Natural killer cell treated with Interleukin-12 subunit alpha and Interleukin-12 subunit beta and Interleukin-15 and Interleukin-18, amount 100 ng/mL, for 72 hours (primary cell): ENCODE measurements at regions not wholly inside any gene's neighbourhood (a gene's known extent, or its start where the extent isn't known, plus 50 kb on each side); places are given as distances from the start of the nearest gene placed in this dataset.

Source experiments
- ATAC-seq, 2 donors: fragments of 150-1000 bp; cut with Tn5 transposase in 1 of 2; sonication (Bioruptor Pico), chemical (Tn5 transposase) in 1 of 2; 2 replicates each; pipeline ENCODE4 v1.10.0; 2021
- DNase-seq: peaks from one replicate; pipeline ENCODE4 v3.0.0; 2022; ENCODE audit warnings: low spot score
- H3K27ac Mint-ChIP-seq, 2 donors: 1 replicate in 1 of 2; 2 replicates in 1 of 2; pipeline ENCODE4 v1.8.0; 2022; ENCODE audit warnings: mixed read lengths in 2 of 2, mild to moderate bottlenecking in 1 of 2, moderate library complexity in 1 of 2
- H3K27me3 Mint-ChIP-seq, 2 donors: 1 replicate in 1 of 2; 2 replicates in 1 of 2; pipeline ENCODE4 v1.8.0; 2022; ENCODE audit warnings: mixed read lengths in 2 of 2
- H3K36me3 Mint-ChIP-seq: one replicate; pipeline ENCODE4 v1.8.0; 2022; ENCODE audit warnings: mixed read lengths
- H3K4me1 Mint-ChIP-seq, 2 donors: 1 replicate in 1 of 2; 2 replicates in 1 of 2; pipeline ENCODE4 v1.8.0; 2022; ENCODE audit warnings: low read depth in 2 of 2, mixed read lengths in 2 of 2, mild to moderate bottlenecking in 1 of 2
- H3K4me3 Mint-ChIP-seq: one replicate; pipeline ENCODE4 v1.8.0; 2022; ENCODE audit warnings: mixed read lengths
- H3K9me3 Mint-ChIP-seq: 2 replicates; pipeline ENCODE4 v1.8.0; 2022; ENCODE audit warnings: mixed read lengths

DNA sequence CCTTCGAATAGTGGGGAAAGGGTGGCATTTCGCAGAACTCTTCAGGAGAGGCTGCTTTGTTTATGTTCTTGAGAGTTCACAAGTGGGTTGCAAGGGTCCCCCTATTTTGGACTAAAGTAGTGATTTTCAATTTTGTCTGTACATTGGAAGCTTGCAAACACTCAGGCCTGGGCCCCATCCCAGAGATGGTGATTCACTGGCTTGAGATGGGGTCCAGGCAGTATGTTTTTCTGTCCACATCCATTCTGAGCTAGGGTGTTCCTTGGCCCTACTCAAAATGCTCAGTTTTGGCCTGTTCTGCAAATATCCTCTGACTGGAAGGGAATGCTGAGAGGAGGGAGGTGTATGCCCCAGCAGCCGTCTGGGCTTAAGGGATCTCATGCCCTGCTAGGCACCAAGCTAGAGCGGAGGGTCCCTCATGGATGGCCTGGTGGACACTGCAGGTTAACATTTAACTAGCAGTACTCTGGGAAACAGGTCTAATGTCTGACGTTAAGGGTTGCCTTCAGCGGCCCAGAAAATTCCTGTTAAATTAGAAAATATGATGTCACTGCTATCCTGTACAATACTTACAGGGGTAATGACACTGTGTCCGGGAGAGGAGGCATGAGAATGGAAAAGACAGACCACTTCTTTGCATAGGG is 181.4 kb downstream of the OPA1 start:
- Mint-ChIP-seq H3K36me3 (no peaks in the 10 kb centered on the region), H3K4me1 (no peaks in the 10 kb centered on the region), H3K9me3 (no peaks in the 10 kb centered on the region), H3K4me3 (no peak overlapping the region), H3K27me3 (peaks cover 21 to 36% of the 10 kb centered on the region in 2 donors), H3K27ac (no peak overlapping the region)
- no peak for ATAC-seq
- DNase-seq, result no peak

GRCh38 chr3:193774916-193775285 is 181.9 kb downstream of the OPA1 start:
- Mint-ChIP-seq H3K9me3 (no peaks in the 10 kb centered on the region), H3K27ac (no peak overlapping the region), H3K27me3 (peaks cover 24 to 41% of the 10 kb centered on the region in 2 donors), H3K36me3 (no peaks in the 10 kb centered on the region), H3K4me1 (no peaks in the 10 kb centered on the region), H3K4me3 (no peak overlapping the region)
- ATAC-seq (no peak), DNase-seq (no peak)

DNA sequence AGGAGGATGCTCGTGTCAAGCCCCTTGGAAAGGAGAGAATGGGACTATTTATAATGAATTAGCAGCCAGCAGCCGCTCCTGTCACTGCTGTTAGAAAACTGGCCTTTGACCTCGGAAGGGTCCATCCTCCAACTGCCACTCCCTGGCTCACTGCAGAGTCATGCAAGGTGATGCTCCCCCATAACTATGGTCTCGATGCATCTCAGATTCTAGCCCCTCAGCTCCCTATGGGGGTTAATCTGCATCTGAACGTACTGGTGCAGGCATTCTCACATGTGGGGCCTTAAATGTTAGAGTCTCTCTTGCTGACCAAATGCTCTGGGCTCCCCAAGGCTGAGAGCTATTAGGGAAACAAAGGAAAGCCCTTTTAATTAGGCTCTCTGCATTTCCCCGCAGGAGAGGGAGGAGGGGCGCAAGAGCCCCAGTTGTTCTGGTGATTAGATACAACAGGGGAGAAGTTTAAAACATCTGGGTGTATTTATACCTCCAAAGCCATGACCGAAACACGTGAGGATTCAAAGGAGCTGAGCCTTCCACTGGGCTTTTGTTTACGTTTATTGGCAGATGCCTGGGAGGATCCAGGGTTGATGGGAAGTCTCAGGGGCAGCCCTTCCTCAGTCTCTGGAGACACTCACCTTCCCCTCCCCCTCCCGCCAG is 182.5 kb downstream of the OPA1 start:
- Mint-ChIP-seq H3K4me1 (no peaks in the 10 kb centered on the region), H3K27ac (no peak overlapping the region), H3K9me3 (no peaks in the 10 kb centered on the region), H3K27me3 (peaks cover 30 to 46% of the 10 kb centered on the region in 2 donors), H3K4me3 (no peak overlapping the region), H3K36me3 (no peaks in the 10 kb centered on the region)
- ATAC-seq, result no peak
- no peak for DNase-seq

DNA sequence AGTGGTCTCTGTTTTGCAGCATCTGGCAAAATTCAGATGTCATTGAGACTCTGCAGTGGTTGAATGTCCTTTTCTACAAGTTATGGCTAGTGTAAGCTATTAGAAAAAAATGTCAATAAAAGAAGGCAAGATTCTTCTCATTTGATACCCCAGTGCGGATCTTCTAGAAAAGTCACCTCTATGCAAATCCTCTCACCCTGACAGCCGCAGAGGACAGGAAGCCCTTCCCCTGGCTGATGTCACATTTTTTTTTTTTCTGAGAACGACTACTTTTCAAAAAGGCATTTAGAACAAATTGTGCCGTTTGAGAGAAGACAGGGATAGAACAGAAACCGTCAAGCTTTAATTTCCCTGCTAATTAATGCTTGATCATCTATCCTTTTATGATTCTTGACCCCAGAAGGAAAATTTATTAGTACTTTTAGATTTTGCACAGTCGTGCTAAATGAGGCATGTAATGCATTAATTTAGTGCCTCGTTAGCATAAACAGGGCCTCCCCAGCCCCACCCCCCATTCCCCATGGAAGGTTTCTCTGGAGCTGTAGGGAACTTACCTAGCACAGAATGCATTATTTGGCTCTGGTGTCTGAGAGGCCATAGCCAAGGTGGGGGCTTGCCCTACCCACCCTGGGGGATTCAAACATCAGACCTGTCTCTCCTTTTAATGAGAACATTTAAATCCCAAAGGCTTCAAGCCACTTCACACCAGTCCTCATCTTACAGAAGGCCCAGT is 183.8 kb downstream of the OPA1 start:
- no peaks in the 10 kb centered on the region for H3K9me3 Mint-ChIP-seq
- peaks cover 33 to 59% of the 10 kb centered on the region in 2 donors for H3K27me3 Mint-ChIP-seq
- no peak overlapping the region for H3K27ac Mint-ChIP-seq
- no peak for DNase-seq
- ATAC-seq, result no peak
- no peaks in the 10 kb centered on the region for H3K4me1 Mint-ChIP-seq
- no peaks in the 10 kb centered on the region for H3K36me3 Mint-ChIP-seq
- H3K4me3 Mint-ChIP-seq, result no peak overlapping the region

- no peaks in the 10 kb centered on the region for H3K36me3 Mint-ChIP-seq
- H3K4me1 Mint-ChIP-seq, result no peaks in the 10 kb centered on the region
- DNase-seq, result no peak
- ATAC-seq, result no peak
- H3K27me3 Mint-ChIP-seq, result peaks cover 39 to 66% of the 10 kb centered on the region in 2 donors
- no peak overlapping the region for H3K27ac Mint-ChIP-seq
- no peak overlapping the region for H3K4me3 Mint-ChIP-seq
- no peaks in the 10 kb centered on the region for H3K9me3 Mint-ChIP-seq
Measured at GRCh38 chr3:193777524-193777923, 184.5 kb downstream of the OPA1 start.

DNA sequence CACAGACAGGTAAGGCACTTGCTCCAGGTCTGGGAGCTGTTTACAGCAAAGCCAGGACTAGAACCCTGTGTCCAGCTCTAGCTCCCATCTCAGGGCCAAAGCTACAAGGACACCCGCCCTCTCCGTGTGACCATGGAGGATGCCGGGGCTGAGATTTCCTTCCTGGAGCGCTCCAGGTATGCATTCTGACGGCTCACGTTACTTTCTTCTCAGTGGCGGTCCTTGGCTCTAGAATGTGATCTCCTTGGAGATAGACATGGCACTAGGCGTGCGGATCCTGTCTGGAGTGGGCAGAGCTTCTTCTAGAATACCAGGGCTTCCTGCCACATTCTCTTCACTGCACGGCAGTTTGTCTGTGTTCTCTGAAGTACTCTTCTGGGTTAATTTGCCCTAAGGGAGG is 185.7 kb downstream of the OPA1 start:
- peaks cover 38 to 64% of the 10 kb centered on the region in 2 donors for H3K27me3 Mint-ChIP-seq
- no peak overlapping the region for H3K27ac Mint-ChIP-seq
- ATAC-seq (no peak), DNase-seq (no peak)
- no peak overlapping the region for H3K4me3 Mint-ChIP-seq
- no peaks in the 10 kb centered on the region for H3K9me3 Mint-ChIP-seq
- H3K36me3 Mint-ChIP-seq, result no peaks in the 10 kb centered on the region
- H3K4me1 Mint-ChIP-seq, result no peaks in the 10 kb centered on the region

DNA sequence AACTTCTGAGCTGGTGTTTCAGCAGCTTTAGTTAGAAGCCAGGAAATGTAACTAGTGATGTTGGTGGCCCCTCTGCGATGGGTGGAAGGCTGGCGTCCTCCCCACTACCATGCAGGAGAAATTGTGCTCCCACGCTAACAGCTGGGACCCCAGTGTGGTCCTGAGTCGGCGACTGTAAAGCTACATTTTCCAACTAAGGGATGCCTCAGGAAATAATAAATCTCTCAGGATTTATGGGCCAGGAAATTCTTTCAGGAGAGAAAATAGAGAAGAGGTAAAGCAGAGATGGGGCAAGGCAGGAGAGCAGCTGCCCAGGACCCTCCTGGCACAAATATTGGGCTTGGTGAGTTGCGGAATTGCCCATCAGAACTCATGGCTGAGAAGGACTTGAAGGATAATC is 186.9 kb downstream of the OPA1 start:
- Mint-ChIP-seq H3K4me1 (no peaks in the 10 kb centered on the region), H3K4me3 (no peak overlapping the region), H3K9me3 (no peaks in the 10 kb centered on the region), H3K27me3 (peaks cover 35 to 56% of the 10 kb centered on the region in 2 donors), H3K27ac (no peak overlapping the region), H3K36me3 (no peaks in the 10 kb centered on the region)
- ATAC-seq, result no peak
- DNase-seq, result no peak

- no peak for ATAC-seq
- DNase-seq, result no peak
- Mint-ChIP-seq H3K4me3 (no peak overlapping the region), H3K27ac (no peak overlapping the region), H3K36me3 (no peaks in the 10 kb centered on the region), H3K9me3 (no peaks in the 10 kb centered on the region), H3K4me1 (no peaks in the 10 kb centered on the region), H3K27me3 (peaks cover 36 to 56% of the 10 kb centered on the region in 2 donors)
Measured at GRCh38 chr3:193780397-193780796, 187.4 kb downstream of the OPA1 start.

GRCh38 chr3:193780810-193781478 is 187.9 kb downstream of the OPA1 start:
- DNase-seq (no peak), ATAC-seq (no peak)
- no peak overlapping the region for H3K4me3 Mint-ChIP-seq
- H3K9me3 Mint-ChIP-seq, result no peaks in the 10 kb centered on the region
- peaks cover 36 to 54% of the 10 kb centered on the region in 2 donors for H3K27me3 Mint-ChIP-seq
- no peak overlapping the region for H3K27ac Mint-ChIP-seq
- H3K36me3 Mint-ChIP-seq, result no peaks in the 10 kb centered on the region
- no peaks in the 10 kb centered on the region for H3K4me1 Mint-ChIP-seq

DNA sequence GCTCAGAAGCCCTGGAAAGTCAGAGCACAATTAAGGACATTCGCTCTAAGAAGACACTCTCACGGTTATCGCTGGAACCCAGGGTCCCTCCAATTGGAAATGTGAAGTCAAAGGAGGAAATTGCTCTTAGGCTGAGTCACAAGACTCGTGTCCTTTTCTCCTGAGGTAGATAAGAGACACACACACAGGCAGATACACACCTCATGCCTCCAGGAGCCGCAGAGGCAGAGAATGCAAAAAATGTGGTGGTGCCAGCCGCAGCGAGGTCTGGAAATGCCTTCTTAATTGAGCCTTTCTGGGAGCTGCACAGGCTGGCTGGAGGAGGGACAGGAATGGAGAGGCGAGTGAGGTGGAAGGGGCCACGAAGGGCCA is 189.3 kb downstream of the OPA1 start:
- H3K9me3 Mint-ChIP-seq, result no peaks in the 10 kb centered on the region
- DNase-seq (no peak), ATAC-seq (no peak)
- no peaks in the 10 kb centered on the region for H3K36me3 Mint-ChIP-seq
- no peak overlapping the region for H3K27ac Mint-ChIP-seq
- peaks cover 39 to 63% of the 10 kb centered on the region in 2 donors for H3K27me3 Mint-ChIP-seq
- H3K4me3 Mint-ChIP-seq, result no peak overlapping the region
- no peaks in the 10 kb centered on the region for H3K4me1 Mint-ChIP-seq

DNA sequence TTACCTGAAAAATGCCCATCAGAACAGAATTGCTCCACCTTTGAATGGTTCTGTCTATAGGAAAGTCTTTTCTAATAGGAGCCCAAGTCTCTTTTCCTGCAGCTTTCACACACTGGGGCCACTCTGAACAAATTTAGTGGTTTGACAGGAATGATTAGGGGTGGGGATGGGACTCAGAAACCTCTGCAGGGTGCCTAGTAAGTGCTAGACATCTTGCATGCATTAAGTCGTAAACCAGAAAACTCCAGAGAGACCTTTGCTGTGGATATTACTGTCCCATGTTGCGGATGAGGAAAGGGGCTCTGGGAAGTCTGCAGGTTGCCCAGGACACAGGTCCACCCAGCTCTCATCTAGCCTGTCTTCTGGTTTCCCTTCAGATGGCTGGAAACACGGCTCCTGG is 189.7 kb downstream of the OPA1 start:
- peaks cover 39 to 61% of the 10 kb centered on the region in 2 donors for H3K27me3 Mint-ChIP-seq
- H3K4me3 Mint-ChIP-seq, result no peak overlapping the region
- no peak overlapping the region for H3K27ac Mint-ChIP-seq
- DNase-seq (no peak), ATAC-seq (no peak)
- no peaks in the 10 kb centered on the region for H3K9me3 Mint-ChIP-seq
- no peaks in the 10 kb centered on the region for H3K4me1 Mint-ChIP-seq
- no peaks in the 10 kb centered on the region for H3K36me3 Mint-ChIP-seq

DNA sequence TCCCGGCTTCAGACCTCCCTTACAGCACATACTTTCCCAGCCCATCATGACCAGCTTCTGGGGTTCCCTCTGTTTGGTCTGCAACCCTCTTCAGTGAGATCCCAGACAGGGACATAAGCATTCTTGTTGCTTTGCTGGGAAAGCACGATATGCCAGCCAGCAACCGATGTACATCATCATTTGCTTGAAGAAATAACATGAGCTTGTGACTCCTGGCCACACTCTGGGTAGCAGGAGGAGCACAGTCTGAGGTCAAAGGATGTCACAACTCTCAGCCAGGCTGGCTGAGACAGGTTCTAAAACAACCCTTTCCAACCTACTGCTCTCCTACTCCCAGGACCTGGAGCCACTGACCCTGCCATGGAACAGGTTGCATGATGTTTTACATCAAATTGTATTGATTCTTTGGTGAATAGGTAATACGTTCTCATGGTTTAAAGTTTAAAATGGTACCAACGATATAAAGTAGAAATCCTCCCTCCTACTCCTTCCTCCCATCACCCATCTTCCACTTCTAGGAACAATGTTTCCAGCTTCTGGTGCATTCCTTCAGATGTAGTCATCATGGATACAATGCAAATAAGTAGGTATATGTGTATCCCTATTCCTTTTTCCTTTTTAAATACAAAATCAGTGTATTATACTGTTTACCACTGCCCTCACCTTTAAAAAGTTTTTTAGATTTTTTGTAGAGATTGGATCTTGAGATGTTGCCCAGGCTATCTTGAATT is 190.3 kb downstream of the OPA1 start:
- ATAC-seq (peak; percentile 7 to 43), DNase-seq (no peak)
- H3K4me1 Mint-ChIP-seq, result no peaks in the 10 kb centered on the region
- H3K27ac Mint-ChIP-seq, result no peak overlapping the region
- H3K9me3 Mint-ChIP-seq, result no peaks in the 10 kb centered on the region
- H3K36me3 Mint-ChIP-seq, result no peaks in the 10 kb centered on the region
- H3K27me3 Mint-ChIP-seq, result peaks cover 39 to 56% of the 10 kb centered on the region in 2 donors
- H3K4me3 Mint-ChIP-seq, result no peak overlapping the region

DNA sequence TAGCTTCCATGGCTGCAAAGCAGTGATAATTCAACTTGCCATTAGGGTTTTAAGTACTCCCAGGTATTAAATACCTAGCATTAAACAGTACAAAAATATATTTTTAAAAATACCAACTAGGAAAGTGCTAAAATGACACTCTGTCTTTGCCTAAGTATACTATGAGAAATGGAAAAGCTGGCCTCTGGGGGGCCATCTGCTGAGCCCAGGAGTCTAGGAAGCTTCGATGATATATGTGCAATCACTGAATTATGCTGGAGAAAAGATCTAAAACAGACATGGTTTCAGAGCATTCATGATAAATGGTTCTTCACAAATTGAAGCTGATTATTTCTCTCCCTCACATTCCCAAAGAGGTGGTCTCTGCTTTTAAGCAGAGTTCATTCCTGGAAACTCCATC is 191.8 kb downstream of the OPA1 start:
- ATAC-seq, result no peak
- no peaks in the 10 kb centered on the region for H3K9me3 Mint-ChIP-seq
- H3K4me3 Mint-ChIP-seq, result no peak overlapping the region
- H3K27me3 Mint-ChIP-seq, result peaks cover 29 to 43% of the 10 kb centered on the region in 2 donors
- H3K4me1 Mint-ChIP-seq, result no peaks in the 10 kb centered on the region
- H3K27ac Mint-ChIP-seq, result no peak overlapping the region
- no peak for DNase-seq
- no peaks in the 10 kb centered on the region for H3K36me3 Mint-ChIP-seq
